NCI-H2196 treated with DMSO at 0.1 percent for 48 hours (cell line): ENCODE measurements at regions not wholly inside any gene's neighbourhood (a gene's known extent, or its start where the extent isn't known, plus 50 kb on each side); places are given as distances from the start of the nearest gene placed in this dataset.

Experiments
- DNase-seq: peaks from one replicate; lab custom pipeline; 2025; ENCODE audit not compliant: unreplicated experiment; lab: John Stamatoyannopoulos, UW

- DNase-seq: no peak
These were observed 296.4 kb downstream of the CYP26B1 start for GRCh38 chr2:71851094-71851750.

DNA sequence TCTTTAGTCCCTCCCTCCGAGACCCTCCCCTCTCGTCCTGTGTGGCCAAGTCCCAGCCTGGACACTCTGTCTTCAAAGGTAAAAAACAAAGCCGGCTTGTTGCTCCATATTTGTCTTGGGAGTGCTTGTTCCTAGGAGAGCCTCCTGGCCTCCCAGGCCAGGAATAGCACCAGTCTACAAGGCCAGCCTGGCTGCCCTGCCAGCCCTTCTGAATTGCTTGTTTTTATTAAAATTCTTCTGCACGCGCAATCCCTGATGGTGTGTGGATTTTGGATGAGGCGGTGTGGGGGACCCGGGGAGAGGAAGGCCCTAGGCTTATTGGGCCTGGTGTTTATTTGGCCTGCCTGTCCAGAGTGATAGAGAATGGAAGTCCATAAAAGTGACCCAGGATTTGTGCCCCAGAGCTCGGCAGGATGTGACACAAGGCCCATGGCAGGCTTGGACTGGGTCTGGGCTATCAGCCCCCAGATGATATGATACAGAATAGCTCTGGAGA, 297.3 kb downstream of the CYP26B1 start:
- DNase-seq: no peak

DNA sequence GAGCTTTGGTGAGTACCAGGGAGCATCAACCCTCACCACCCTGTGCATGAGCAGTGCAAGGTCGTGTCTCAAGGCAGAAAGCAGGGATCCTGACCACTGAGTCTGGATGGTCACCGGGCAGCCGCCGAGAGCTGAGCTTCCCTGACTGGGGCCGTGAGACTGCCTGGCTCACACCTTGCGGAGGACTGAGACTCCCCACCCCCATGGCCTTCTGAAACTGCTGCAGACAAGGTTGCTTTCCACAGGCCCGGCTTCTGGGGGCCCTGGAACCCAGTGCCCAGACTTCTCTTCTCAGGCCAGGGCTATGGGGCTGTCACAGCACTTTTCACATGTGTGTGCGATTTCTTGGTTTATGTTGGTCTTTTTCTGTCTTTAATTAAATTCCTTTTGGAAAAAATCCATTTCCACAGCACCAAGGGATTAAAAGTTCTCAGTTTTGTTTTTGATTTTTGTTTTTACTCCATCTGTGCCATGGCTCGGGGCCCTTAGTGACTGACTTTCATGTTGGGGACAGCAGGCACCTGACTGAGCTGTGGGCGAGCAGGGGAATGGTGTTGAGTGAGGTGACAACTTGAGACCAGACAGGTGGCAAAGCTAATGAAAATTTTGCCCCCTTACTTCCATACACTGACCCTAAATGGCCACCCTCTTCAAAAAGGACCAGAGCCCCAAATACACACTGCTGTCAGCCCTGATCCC, 297.9 kb downstream of the CYP26B1 start:
- DNase-seq: no peak

DNA sequence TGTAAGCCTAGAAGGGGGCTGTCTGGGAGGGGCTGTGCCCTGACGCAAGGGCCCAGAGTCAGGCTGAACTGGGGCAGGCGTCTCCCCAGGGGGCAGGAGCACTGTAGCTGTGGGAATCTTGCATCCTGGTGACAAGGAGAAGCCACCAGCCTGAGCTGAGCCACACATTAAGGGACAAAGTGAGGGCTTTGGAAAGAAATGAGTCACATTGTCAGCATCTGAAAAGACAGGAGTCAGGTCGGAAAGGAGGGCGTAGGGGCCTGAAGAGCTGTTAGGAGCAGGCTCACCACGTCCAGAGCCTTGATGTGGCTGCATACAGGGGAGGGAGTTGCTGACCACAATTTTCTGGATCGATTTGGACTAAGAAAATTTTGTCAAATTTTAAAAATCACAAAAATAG, 298.6 kb downstream of the CYP26B1 start:
- DNase-seq: no peak

DNA sequence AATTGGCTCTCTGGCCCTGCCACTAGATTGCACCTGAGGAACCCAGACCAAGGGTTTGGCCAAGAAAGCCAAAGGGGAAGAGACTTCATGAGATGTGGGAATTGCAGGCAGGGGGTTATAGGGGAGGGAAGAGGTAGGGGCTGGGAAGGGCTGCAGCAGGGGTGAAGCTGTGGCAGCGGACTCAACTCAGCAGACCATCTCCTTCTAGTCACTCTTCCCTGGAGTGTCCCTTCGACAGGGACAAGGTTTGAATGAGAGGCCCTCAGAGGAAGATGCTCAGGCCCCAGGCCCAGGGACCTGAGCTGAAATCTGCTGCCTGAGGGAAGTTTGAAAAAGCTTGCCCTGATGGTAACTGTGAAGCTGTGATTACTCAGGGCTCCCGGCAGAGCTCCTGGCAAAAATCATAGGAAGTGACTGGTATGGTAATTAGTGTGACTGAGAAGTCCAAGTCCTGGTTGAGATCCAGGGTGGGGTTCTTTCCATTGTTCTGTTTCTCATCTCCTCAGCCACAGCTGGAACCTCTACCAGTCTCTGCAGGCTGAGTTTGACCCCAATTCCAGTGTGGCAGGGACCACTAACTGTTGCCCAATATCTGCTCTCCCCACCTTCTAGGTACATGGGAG, 300.9 kb downstream of the CYP26B1 start:
- DNase-seq: no peak

DNA sequence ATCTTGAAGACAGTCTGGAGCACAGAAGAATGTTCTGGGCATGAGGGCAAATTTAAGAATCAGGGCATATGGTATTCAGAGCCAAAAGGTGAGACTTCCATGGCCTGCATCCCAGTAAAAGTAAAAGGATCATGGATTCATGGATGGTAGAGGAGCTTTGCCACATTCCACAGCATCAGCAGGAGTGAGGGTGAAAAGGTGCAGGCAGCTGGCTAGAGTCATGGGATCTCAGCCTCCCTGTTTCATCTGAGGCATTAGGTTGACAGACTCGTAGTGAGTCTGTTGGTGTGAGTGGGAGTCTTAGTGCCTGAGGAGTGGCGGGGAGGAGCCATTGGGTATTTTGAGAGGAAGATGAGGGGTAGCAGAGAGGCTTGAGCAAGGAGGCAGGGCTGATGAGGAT, 301.6 kb downstream of the CYP26B1 start:
- DNase-seq: no peak

DNA sequence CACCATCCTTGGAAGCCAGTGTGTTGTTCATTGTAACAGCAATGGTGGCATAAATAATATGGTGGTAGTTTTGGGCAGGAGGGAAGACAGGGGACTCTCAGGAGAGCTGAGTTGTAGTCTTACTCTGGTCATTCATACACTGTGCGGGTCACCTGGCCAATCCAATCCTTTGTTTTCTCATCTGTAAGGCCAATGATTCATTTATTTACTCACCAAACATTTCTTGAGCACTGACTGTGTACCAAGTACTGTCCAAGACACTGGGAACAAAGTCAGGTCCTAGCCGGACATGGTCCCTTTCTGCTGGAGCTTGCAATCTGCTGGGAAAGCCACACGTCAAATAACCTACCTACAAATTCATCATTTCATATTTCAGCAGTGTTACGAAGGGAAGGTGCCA, 302.7 kb downstream of the CYP26B1 start:
- DNase-seq: no peak

- DNase-seq: no peak
These were observed 304.2 kb downstream of the CYP26B1 start for GRCh38 chr2:71843391-71843850.

- no peak for DNase-seq
These were observed 304.9 kb downstream of the CYP26B1 start for GRCh38 chr2:71842744-71843143.

DNA sequence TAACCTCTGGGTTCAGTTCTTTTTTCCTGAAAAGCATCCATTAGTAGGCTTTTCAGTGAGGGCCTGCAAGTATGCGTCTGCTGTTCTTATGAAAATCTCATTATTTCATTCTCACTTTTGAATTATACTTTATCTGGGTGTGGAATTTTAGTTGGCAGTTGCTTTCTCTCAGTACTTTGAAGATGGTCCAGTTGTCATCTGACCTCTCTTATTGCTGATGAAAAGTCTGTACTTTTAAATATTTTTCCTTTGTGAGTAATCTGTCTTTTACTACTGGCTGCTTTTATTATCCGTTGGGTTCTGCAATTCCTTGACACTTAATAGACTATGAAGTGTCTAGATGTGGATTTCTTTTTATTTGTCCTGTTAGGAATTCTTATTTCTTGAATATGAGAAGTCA, 307.8 kb downstream of the CYP26B1 start:
- DNase-seq: no peak

- DNase-seq: no peak
These were observed 312.9 kb downstream of the CYP26B1 start for GRCh38 chr2:71834796-71835195.

GRCh38 chr2:71833855-71834560, 313.7 kb downstream of the CYP26B1 start:
- no peak for DNase-seq

- no peak for DNase-seq
These were observed 314.4 kb downstream of the CYP26B1 start for GRCh38 chr2:71833272-71833671.

GRCh38 chr2:71832844-71833243, 314.8 kb downstream of the CYP26B1 start:
- no peak for DNase-seq

DNA sequence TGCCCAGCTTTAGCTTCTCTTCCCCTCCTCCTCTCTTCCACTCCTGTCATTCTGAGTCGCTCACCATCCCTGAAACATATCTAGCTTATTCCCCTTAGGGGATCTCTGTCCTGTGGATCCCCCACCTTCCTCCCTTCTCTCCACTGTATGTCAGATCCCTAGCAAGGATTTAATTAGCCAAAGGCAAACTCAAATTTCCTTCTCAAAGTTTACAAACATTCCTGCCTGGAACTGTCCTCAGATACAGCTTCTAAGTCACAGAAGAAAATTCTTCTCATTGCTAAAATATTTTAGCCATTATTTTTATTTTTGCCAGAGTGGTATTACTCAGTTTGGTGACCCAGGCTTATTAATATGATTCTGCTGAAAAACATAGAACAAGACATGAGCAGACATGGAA, 315.3 kb downstream of the CYP26B1 start:
- DNase-seq: no peak

DNA sequence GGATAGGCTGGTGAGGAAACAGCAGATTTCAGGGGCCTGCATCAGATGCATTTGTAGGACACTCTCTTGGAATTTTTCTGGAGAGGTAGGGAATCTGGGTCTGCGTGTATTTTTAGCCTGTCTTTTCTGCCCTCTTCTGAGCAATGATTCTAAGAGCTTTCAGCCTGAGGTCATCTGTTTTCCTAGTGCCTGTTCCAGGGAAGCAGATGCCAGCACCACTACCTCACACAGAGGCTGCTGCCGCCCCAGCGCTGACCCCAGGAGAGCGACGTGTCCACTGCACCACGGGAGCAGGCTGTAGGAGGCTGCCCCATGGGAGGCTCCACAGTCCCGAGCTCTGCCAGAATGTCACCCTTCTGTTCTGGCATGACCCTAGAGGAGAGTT, 316.5 kb downstream of the CYP26B1 start:
- DNase-seq: no peak

DNA sequence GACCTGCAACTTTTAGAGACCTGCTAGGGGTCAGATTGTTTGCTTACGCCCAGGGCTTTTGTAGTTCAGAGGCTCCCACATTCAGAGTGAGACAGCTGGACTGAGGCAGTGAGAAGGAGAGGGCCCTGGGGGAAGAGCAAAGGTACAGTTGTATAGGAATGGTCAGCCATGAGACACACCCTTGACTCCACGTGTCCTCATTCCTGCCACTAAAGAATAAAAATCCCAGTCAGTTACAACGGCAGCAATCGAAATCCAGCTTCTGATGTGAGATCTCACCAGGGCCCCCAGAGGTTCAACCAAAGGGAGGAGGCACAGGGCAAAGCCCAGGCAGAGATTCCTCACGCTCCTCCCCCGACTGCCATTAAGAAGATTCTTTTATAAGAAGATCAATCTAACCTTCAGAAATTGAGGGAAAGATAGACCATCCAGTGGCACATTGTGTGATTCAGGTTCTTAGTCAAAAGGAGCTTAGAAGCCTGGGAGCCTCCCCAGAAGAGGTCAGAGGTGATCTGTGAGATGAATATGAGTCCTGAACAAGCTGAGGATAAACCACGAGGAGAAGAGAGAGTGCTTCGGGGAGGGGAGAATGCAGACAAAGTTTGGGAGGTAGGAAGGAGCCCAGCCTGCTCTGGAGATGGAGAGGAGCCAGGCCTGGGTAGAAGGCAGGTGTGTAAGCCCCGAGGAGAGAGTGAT, 317.0 kb downstream of the CYP26B1 start:
- DNase-seq: no peak

DNA sequence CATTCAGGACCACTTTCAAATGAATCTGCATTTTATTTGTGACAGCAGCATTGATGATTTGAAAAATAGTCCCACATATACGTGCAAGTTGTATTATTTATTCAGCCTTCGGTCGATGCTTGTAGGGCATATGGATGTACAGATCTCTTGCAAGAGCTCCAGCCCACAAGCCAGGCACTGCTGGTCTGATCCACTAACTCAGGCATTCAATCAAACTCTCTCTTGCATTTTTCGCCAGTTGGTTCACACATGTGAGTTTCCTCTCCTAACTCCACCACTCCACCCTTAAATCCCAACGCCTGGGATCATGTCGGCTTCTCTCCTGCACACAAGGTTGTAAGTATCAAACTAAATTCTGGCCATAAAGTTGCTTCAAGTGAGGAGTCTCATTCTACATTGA, 318.7 kb downstream of the CYP26B1 start:
- no peak for DNase-seq

- no peak for DNase-seq
These were observed 319.7 kb downstream of the CYP26B1 start for GRCh38 chr2:71827973-71828372.

DNA sequence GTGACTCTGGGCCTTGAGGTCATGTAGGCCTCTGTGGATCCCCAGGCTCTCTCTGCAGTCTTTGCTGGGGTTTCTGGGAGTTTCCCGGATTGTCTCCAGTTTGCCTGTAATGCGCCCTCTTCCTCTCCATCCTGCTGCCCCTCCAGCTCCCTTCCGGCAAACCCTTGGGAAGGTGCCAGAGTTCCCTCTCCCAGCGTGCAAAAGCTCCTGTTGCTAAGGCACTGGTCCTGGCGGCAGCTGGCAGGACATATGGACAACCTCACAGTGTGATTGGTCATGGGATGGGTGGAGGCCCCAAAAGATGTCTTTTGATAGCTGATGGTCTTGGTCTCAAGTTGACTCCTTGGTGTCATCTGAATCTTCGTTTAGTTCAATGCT, 320.1 kb downstream of the CYP26B1 start:
- DNase-seq: no peak
